Parathyroid adenoma (tissue), 2 donors: ENCODE measurements at regions not wholly inside any gene's neighbourhood (a gene's known extent, or its start where the extent isn't known, plus 50 kb on each side); places are given as distances from the start of the nearest gene placed in this dataset.
"Not testable (repeated sequence)": the region's sequence is repeated elsewhere in the genome, so short reads cannot be mapped to it uniquely, and the experiment has no call there.

ENCODE experiments used
- H2AFZ ChIP-seq: fragments of 300-600 bp; sonication (generic); one replicate; pipeline ENCODE4 v1.7.0; 2017; ENCODE audit warnings: antibody characterized with exemption, mild to moderate bottlenecking
- H3K27ac ChIP-seq: fragments of 300-600 bp; sonication (generic); one replicate; pipeline ENCODE4 v1.7.0; 2017
- H3K27me3 ChIP-seq: fragments of 300-600 bp; sonication (generic); one replicate; pipeline ENCODE4 v1.7.0; 2017; ENCODE audit warnings: low read length; ENCODE audit not compliant: control insufficient read depth, insufficient read depth
- H3K36me3 ChIP-seq: fragments of 300-600 bp; sonication (generic); one replicate; pipeline ENCODE4 v1.7.0; 2017; ENCODE audit warnings: low read length; ENCODE audit not compliant: control insufficient read depth, insufficient read depth
- H3K4me1 ChIP-seq: fragments of 300-600 bp; sonication (generic); one replicate; pipeline ENCODE4 v1.7.0; 2017; ENCODE audit warnings: control low read depth
- H3K4me2 ChIP-seq: fragments of 300-600 bp; sonication (generic); one replicate; pipeline ENCODE4 v1.7.0; 2017; ENCODE audit warnings: low read length
- H3K4me3 ChIP-seq: fragments of 300-600 bp; sonication (generic); one replicate; pipeline ENCODE4 v1.7.0; 2017; ENCODE audit warnings: low read depth, low read length
- H3K79me2 ChIP-seq: fragments of 300-600 bp; sonication (generic); one replicate; pipeline ENCODE4 v1.7.0; 2017; ENCODE audit warnings: control low read depth
- H3K9ac ChIP-seq: fragments of 300-600 bp; sonication (generic); one replicate; pipeline ENCODE4 v1.7.0; 2017; ENCODE audit warnings: mild to moderate bottlenecking
- H3K9me3 ChIP-seq: fragments of 300-600 bp; sonication (generic); one replicate; pipeline ENCODE4 v1.7.0; 2017; ENCODE audit warnings: low read length; ENCODE audit not compliant: control insufficient read depth
- TF ChIP-seq, protein P1 (sequence below): fragments of 300-600 bp; sonication (generic); IDR thresholded peaks from one replicate; pipeline ENCODE4 v1.7.0; 2017; ENCODE audit warnings: antibody characterized with exemption, mild to moderate bottlenecking
- donor health status: primary hyperparathyroidism.

DNA sequence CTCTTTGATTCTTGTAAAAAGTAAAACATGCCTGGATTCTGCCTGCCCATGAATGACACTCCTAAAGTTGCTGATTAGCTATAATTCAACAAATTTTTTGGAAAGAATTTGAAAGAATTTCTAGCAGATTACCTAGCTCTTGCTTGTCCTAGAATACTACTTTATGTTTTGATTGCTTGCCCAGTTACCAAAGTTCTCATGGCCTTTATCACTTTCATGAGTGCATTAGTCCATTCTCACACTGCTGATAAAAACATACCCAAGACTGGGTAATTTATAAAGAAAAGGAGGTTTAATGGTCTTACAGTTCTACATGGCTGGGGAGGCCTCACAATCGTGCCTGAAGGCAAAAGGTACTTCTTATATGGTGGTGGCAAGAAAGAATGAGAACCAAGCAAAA, 1137.3 kb downstream of the SORCS1 start:
- no peak overlapping the region for H3K27ac ChIP-seq
- no peaks in the 10 kb centered on the region for H3K79me2 ChIP-seq
- no peaks in the 10 kb centered on the region for H3K4me1 ChIP-seq
- H3K4me2 ChIP-seq: no peak overlapping the region
- H3K4me3 ChIP-seq: no peak overlapping the region
- TF ChIP-seq, protein P1, sequence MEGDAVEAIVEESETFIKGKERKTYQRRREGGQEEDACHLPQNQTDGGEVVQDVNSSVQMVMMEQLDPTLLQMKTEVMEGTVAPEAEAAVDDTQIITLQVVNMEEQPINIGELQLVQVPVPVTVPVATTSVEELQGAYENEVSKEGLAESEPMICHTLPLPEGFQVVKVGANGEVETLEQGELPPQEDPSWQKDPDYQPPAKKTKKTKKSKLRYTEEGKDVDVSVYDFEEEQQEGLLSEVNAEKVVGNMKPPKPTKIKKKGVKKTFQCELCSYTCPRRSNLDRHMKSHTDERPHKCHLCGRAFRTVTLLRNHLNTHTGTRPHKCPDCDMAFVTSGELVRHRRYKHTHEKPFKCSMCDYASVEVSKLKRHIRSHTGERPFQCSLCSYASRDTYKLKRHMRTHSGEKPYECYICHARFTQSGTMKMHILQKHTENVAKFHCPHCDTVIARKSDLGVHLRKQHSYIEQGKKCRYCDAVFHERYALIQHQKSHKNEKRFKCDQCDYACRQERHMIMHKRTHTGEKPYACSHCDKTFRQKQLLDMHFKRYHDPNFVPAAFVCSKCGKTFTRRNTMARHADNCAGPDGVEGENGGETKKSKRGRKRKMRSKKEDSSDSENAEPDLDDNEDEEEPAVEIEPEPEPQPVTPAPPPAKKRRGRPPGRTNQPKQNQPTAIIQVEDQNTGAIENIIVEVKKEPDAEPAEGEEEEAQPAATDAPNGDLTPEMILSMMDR: no peak
- no peak overlapping the region for H3K9ac ChIP-seq
- H3K9me3 ChIP-seq: no peaks in the 10 kb centered on the region
- no peak overlapping the region for H2AFZ ChIP-seq
- no peaks in the 10 kb centered on the region for H3K27me3 ChIP-seq
- H3K36me3 ChIP-seq: no peaks in the 10 kb centered on the region

DNA sequence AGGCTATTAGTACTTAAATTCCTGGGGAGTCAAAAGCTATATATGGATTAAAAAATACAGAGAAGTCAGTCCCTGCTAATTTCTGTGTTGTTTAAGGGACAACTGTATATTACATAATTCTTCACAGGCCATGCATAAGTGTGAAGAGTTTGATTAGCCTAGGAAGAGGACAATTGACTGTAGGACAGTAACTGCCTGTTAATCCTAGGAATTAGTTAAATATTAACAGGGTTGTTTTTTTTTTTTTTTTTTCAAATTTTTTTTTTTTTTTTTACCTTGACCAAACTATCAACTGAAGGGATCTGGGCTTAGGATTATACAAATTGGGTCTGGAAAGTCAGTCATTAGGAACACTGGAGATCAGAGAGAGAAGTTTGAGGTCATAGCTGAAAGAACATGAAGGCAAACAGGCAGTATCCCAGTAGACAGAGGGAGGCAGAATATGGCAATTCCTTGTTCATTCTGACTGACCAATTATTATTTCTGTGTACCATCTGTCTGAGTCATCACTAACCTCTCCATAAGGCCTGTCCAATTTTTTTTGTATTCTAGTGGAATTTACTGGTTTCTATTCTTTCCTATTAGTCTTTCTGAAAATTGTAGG, 1139.2 kb downstream of the SORCS1 start:
- TF ChIP-seq, protein P1: no peak
- Histone ChIP-seq H3K4me1 (no peaks in the 10 kb centered on the region), H2AFZ (no peak overlapping the region), H3K4me3 (no peak overlapping the region), H3K79me2 (no peaks in the 10 kb centered on the region), H3K9me3 (no peaks in the 10 kb centered on the region), H3K27me3 (no peaks in the 10 kb centered on the region), H3K4me2 (no peak overlapping the region), H3K9ac (no peak overlapping the region), H3K27ac (no peak overlapping the region), H3K36me3 (no peaks in the 10 kb centered on the region)

DNA sequence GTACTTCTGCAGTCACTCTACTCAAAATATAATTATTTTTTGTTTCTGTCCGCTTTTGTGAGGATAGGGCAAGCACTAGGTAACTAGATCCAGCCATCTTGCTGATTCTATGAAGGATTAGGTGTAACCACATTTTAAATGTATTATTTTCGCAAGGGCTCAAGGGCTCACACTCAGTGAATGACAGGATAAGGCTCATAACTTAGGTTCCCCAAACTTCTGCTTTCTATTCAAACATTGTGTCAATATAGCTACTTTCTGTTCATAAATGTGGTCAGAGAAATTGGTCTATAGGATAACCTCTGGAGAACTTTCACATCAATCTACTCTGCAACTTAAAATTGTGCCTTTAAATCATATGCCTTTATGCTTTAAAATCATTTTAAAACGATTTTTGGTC, 1141.2 kb downstream of the SORCS1 start:
- H3K4me2 ChIP-seq: no peak overlapping the region
- no peaks in the 10 kb centered on the region for H3K36me3 ChIP-seq
- H3K27ac ChIP-seq: no peak overlapping the region
- no peaks in the 10 kb centered on the region for H3K4me1 ChIP-seq
- H2AFZ ChIP-seq: no peak overlapping the region
- no peak overlapping the region for H3K9ac ChIP-seq
- no peaks in the 10 kb centered on the region for H3K27me3 ChIP-seq
- no peak overlapping the region for H3K4me3 ChIP-seq
- TF ChIP-seq, protein P1: no peak
- no peaks in the 10 kb centered on the region for H3K79me2 ChIP-seq
- H3K9me3 ChIP-seq: no peaks in the 10 kb centered on the region

DNA sequence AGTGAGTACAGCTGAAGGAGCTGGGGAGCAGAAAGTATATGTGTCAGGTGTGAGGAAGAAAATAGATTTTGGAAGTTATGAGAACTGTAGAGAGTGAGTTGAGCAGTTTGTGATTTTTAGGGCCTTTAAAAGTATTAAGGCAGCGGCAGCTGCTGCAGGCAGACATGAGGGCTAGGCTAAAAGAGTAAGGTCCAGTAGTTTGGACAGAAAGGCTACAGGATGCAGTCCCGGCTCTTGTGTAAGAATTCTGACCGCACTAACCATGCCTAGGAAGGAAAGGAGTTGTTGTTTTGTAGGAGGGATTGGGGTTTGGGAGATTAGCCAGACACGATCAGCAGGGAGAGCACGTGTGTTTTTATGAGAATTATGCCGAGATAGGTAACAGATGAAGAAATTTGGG, 1144.9 kb downstream of the SORCS1 start:
- H3K4me2 ChIP-seq, H3K27me3 ChIP-seq, H3K9me3 ChIP-seq, H3K4me1 ChIP-seq, H2AFZ ChIP-seq, H3K36me3 ChIP-seq, H3K79me2 ChIP-seq, H3K4me3 ChIP-seq, H3K27ac ChIP-seq, H3K9ac ChIP-seq: not testable (repeated sequence)

DNA sequence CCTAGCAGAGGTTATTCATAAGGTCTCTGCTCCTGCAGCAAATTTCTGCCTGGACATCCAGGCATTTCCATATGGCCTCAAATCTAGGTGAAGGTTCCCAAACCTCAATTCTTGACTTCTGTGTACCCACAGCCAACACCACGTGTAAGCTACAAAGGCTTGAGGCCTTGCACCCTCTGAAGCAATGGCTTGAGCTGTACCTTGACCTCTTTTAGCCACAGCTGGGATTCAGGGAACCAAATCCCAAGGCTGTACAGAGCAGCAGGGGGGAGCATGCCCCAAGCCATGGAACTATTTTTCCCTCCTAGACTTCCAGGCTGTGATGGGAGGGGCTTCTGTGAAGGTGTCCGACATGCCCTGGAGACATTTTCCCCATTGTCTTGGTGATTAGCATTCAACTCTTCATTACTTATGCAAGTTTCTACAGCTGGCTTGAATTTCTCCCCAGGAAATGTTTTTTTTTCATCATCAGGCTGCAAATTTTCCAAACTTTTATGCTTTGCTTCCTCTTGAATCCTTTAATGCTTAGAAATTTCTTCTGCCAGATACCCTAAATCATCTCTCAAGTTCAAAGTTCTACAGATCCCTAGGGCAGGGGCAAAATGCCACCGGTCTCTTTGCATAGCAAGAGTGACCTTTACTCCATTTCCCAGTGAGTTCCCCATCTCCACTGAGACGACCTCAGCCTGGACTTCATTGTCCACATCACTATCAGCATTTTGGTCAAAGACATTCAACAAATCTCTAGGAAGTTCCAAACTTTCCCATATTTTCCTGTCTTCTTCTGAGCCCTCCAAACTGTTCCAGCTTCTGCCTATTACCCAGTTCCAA, 1148.9 kb downstream of the SORCS1 start:
- not testable (repeated sequence) for H2AFZ ChIP-seq, H3K4me3 ChIP-seq, H3K36me3 ChIP-seq, H3K4me1 ChIP-seq, H3K79me2 ChIP-seq, H3K27ac ChIP-seq, H3K9me3 ChIP-seq, H3K4me2 ChIP-seq, H3K9ac ChIP-seq, H3K27me3 ChIP-seq
